Fibroblast of pulmonary artery (primary cell): ENCODE measurements at regions not wholly inside any gene's neighbourhood (a gene's known extent, or its start where the extent isn't known, plus 50 kb on each side); places are given as distances from the start of the nearest gene placed in this dataset.
A peak's percentile ranks its signal among the peaks of the same experiment; 100 is the strongest.

Experiments
- DNase-seq: peaks from one replicate; pipeline ENCODE4 v3.0.0-alpha.2; 2010; ENCODE audit warnings: low read depth
- H3K4me3 ChIP-seq: replicated peaks from 2 replicates; pipeline ENCODE4 v1.5.1; 2011; ENCODE audit warnings: low read depth, mild to moderate bottlenecking, control low read depth, low read length, moderate library complexity
- CTCF ChIP-seq: IDR thresholded peaks from 2 replicates; pipeline ENCODE4 v1.5.1; 2011; ENCODE audit warnings: mild to moderate bottlenecking, control low read depth, low read length, inconsistent platforms; ENCODE audit errors: missing control alignments

GRCh38 chr7:131905471-131905973 lies 349.1 kb upstream of the PODXL start:
- no peak overlapping the region for H3K4me3 ChIP-seq
- TF ChIP-seq CTCF: no peak
- no peak for DNase-seq

GRCh38 chr7:131904760-131905327 lies 348.4 kb upstream of the PODXL start:
- no peak overlapping the region for H3K4me3 ChIP-seq
- no peak for TF ChIP-seq CTCF
- no peak for DNase-seq

- no peak for TF ChIP-seq CTCF
- no peak overlapping the region for H3K4me3 ChIP-seq
- DNase-seq: no peak
These were observed 346.9 kb upstream of the PODXL start for GRCh38 chr7:131903315-131903714.

GRCh38 chr7:131900785-131901287 lies 344.4 kb upstream of the PODXL start:
- no peak for DNase-seq
- TF ChIP-seq CTCF: no peak
- no peak overlapping the region for H3K4me3 ChIP-seq

GRCh38 chr7:131899271-131900030 lies 343.0 kb upstream of the PODXL start:
- no peak for DNase-seq
- no peak overlapping the region for H3K4me3 ChIP-seq
- TF ChIP-seq CTCF: no peak

GRCh38 chr7:131898418-131898817 lies 342.0 kb upstream of the PODXL start:
- no peak for TF ChIP-seq CTCF
- peak; percentile 39 for DNase-seq
- no peak overlapping the region for H3K4me3 ChIP-seq
